ENCODE measurements at regions not wholly inside any gene's neighbourhood (a gene's known extent, or its start where the extent isn't known, plus 50 kb on each side); places are given as distances from the start of the nearest gene placed in this dataset.
"Not testable (repeated sequence)": the region's sequence is repeated elsewhere in the genome, so short reads cannot be mapped to it uniquely, and the experiment has no call there.

DNA sequence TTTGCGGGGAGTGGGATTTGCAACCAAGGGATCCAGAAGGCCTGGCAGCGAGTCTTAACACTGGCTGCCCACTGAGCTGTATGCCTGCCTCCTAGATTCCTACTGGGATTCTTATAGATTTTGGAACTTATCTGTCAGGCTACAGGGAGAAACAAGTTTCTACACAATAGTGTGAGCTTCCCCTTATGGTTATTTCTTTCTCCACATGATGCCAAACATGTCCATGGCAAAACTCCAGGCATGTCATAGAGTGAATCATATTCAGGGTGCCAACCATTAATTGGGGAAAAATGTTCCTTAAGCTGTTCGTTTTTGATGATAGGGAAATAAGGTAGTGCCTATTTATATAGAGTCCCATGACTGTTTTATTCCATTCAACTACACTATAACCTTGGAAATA, 1185.2 kb upstream of the CELF4 start:
- no peaks in the 10 kb centered on the region for H3K4me1 ChIP-seq (ENCODE audit: control insufficient read depth, low read length)
- H3K27ac ChIP-seq (ENCODE audit: low read depth, low read length): no peak overlapping the region
- no peaks in the 10 kb centered on the region for H3K27me3 ChIP-seq (ENCODE audit: control insufficient read depth, low read length)
- no peaks in the 10 kb centered on the region for H3K79me2 ChIP-seq (ENCODE audit: control insufficient read depth, low read length)
- no peak overlapping the region for H3K4me3 ChIP-seq (ENCODE audit: low read length)
- H3K36me3 ChIP-seq (ENCODE audit: control insufficient read depth, low read length): no peaks in the 10 kb centered on the region
- TF ChIP-seq CTCF (IDR thresholded peaks at IDR 0.05; ENCODE audit: low read depth, low read length, poor library complexity, severe bottlenecking): no peak
- no peak for TF ChIP-seq EZH2phosphoT487 (IDR thresholded peaks at IDR 0.05; ENCODE audit: borderline replicate concordance, low read length)
- peaks cover 4% of the 10 kb centered on the region; the same call in 1 of the 2 replicates for H3K9me3 ChIP-seq (ENCODE audit: control insufficient read depth, insufficient read depth, low read length)
- no peaks in the 10 kb centered on the region for H3F3A ChIP-seq (ENCODE audit: control insufficient read depth, insufficient read depth)
- no peaks in the 10 kb centered on the region for H4K20me1 ChIP-seq (ENCODE audit: control insufficient read depth, insufficient read depth, low read depth, low read length)
- no peak overlapping the region for H3K4me2 ChIP-seq (ENCODE audit: low read length)
- H3K9me2 ChIP-seq (replicated peaks; ENCODE audit: control insufficient read depth, low read length): no peaks in the 10 kb centered on the region

- Histone ChIP-seq H3F3A (ENCODE audit: control insufficient read depth, insufficient read depth) (no peaks in the 10 kb centered on the region), H3K27me3 (ENCODE audit: control insufficient read depth, low read length) (no peaks in the 10 kb centered on the region), H3K4me3 (ENCODE audit: low read length) (no peak overlapping the region), H3K27ac (ENCODE audit: low read depth, low read length) (no peak overlapping the region), H4K20me1 (ENCODE audit: control insufficient read depth, insufficient read depth, low read depth, low read length) (no peaks in the 10 kb centered on the region), H3K9me3 (ENCODE audit: control insufficient read depth, insufficient read depth, low read length) (no peaks in the 10 kb centered on the region), H3K79me2 (ENCODE audit: control insufficient read depth, low read length) (no peaks in the 10 kb centered on the region), H3K36me3 (ENCODE audit: control insufficient read depth, low read length) (no peaks in the 10 kb centered on the region), H3K4me2 (ENCODE audit: low read length) (no peak overlapping the region), H3K9me2 (replicated peaks; ENCODE audit: control insufficient read depth, low read length) (no peaks in the 10 kb centered on the region), H3K4me1 (ENCODE audit: control insufficient read depth, low read length) (no peaks in the 10 kb centered on the region)
- TF ChIP-seq CTCF (IDR thresholded peaks at IDR 0.05; ENCODE audit: low read depth, low read length, poor library complexity, severe bottlenecking) (no peak), EZH2phosphoT487 (IDR thresholded peaks at IDR 0.05; ENCODE audit: borderline replicate concordance, low read length) (no peak)
Measured at GRCh38 chr18:38747153-38747552, 1181.6 kb upstream of the CELF4 start.

GRCh38 chr18:38720181-38720580, 1154.6 kb upstream of the CELF4 start:
- H3F3A ChIP-seq (ENCODE audit: control insufficient read depth, insufficient read depth); H3K4me3 ChIP-seq (ENCODE audit: low read length); H3K9me3 ChIP-seq (ENCODE audit: control insufficient read depth, insufficient read depth, low read length); H4K20me1 ChIP-seq (ENCODE audit: control insufficient read depth, insufficient read depth, low read depth, low read length); H3K9me2 ChIP-seq (replicated peaks; ENCODE audit: control insufficient read depth, low read length); H3K27ac ChIP-seq (ENCODE audit: low read depth, low read length); H3K4me2 ChIP-seq (ENCODE audit: low read length); H3K36me3 ChIP-seq (ENCODE audit: control insufficient read depth, low read length); H3K4me1 ChIP-seq (ENCODE audit: control insufficient read depth, low read length); H3K27me3 ChIP-seq (ENCODE audit: control insufficient read depth, low read length); H3K79me2 ChIP-seq (ENCODE audit: control insufficient read depth, low read length): not testable (repeated sequence)

- H3K4me3 ChIP-seq (ENCODE audit: low read length): no peak overlapping the region
- no peaks in the 10 kb centered on the region for H3K79me2 ChIP-seq (ENCODE audit: control insufficient read depth, low read length)
- no peaks in the 10 kb centered on the region for H3K36me3 ChIP-seq (ENCODE audit: control insufficient read depth, low read length)
- H3K9me2 ChIP-seq (replicated peaks; ENCODE audit: control insufficient read depth, low read length): no peaks in the 10 kb centered on the region
- no peaks in the 10 kb centered on the region for H4K20me1 ChIP-seq (ENCODE audit: control insufficient read depth, insufficient read depth, low read depth, low read length)
- no peaks in the 10 kb centered on the region for H3K27me3 ChIP-seq (ENCODE audit: control insufficient read depth, low read length)
- no peaks in the 10 kb centered on the region for H3K4me1 ChIP-seq (ENCODE audit: control insufficient read depth, low read length)
- H3K27ac ChIP-seq (ENCODE audit: low read depth, low read length): no peak overlapping the region
- no peaks in the 10 kb centered on the region for H3F3A ChIP-seq (ENCODE audit: control insufficient read depth, insufficient read depth)
- TF ChIP-seq CTCF (IDR thresholded peaks at IDR 0.05; ENCODE audit: low read depth, low read length, poor library complexity, severe bottlenecking) (no peak), EZH2phosphoT487 (IDR thresholded peaks at IDR 0.05; ENCODE audit: borderline replicate concordance, low read length) (no peak)
- H3K9me3 ChIP-seq (ENCODE audit: control insufficient read depth, insufficient read depth, low read length): peaks cover 4% of the 10 kb centered on the region; the same call in 1 of the 2 replicates
- H3K4me2 ChIP-seq (ENCODE audit: low read length): no peak overlapping the region
Measured at GRCh38 chr18:38718365-38718901, 1152.8 kb upstream of the CELF4 start.

All from DOHH2 (cell line).